DND-41 (cell line): ENCODE measurements at regions not wholly inside any gene's neighbourhood (a gene's known extent, or its start where the extent isn't known, plus 50 kb on each side); places are given as distances from the start of the nearest gene placed in this dataset.

Experiments
- ATAC-seq: fragments of 200-7000 bp; cut with Tn5 transposase; 3 replicates; pipeline ENCODE4 v1.9.1; 2021; ENCODE audit warnings: low read depth; ENCODE audit not compliant: insufficient read depth
- DNase-seq: peaks from one replicate; pipeline ENCODE4 v3.0.0-alpha.2; 2020
- H2AFZ ChIP-seq: 2 replicates; pipeline ENCODE4 v1.6.0; 2012; ENCODE audit warnings: low read depth, low read length
- H3K27ac ChIP-seq: 2 replicates; pipeline ENCODE4 v1.5.1; 2012; ENCODE audit warnings: low read length, inconsistent platforms
- H3K27me3 ChIP-seq: fragments of 200-600 bp; sonication (generic); 2 replicates; pipeline ENCODE4 v1.6.0; 2012; ENCODE audit warnings: low read length, mild to moderate bottlenecking, inconsistent platforms; ENCODE audit not compliant: insufficient read depth, poor library complexity
- H3K36me3 ChIP-seq: 2 replicates; pipeline ENCODE4 v1.5.1; 2012; ENCODE audit warnings: low read length, inconsistent platforms; ENCODE audit not compliant: insufficient read depth
- H3K4me1 ChIP-seq: 2 replicates; pipeline ENCODE4 v1.5.1; 2012; ENCODE audit warnings: mild to moderate bottlenecking, low read length; ENCODE audit not compliant: insufficient read depth
- H3K4me2 ChIP-seq: 2 replicates; pipeline ENCODE4 v1.6.0; 2012; ENCODE audit warnings: mild to moderate bottlenecking, moderate library complexity, low read length, inconsistent platforms; ENCODE audit not compliant: insufficient read depth
- H3K4me3 ChIP-seq, 2 experiments: fragments of 200-600 bp in 1 of 2; shearing (Covaris generic) in 1 of 2; 2 replicates each; pipeline ENCODE4 v1.5.1; 2012 to 2016; ENCODE audit warnings: inconsistent platforms in 2 of 2, low read length in 2 of 2, mild to moderate bottlenecking in 2 of 2, low read depth in 1 of 2, moderate library complexity in 1 of 2
- H3K79me2 ChIP-seq: 2 replicates; pipeline ENCODE4 v1.6.0; 2012; ENCODE audit warnings: low read length, inconsistent platforms; ENCODE audit not compliant: insufficient read depth
- H3K9ac ChIP-seq: 2 replicates; pipeline ENCODE4 v1.6.0; 2012; ENCODE audit warnings: low read depth, mild to moderate bottlenecking, inconsistent platforms, low read length, moderate library complexity
- H3K9me3 ChIP-seq: 2 replicates; pipeline ENCODE4 v1.5.1; 2012; ENCODE audit warnings: low read length, moderate library complexity, mild to moderate bottlenecking, inconsistent platforms; ENCODE audit not compliant: insufficient read depth, severe bottlenecking
- H4K20me1 ChIP-seq: 2 replicates; pipeline ENCODE4 v1.6.0; 2012; ENCODE audit warnings: low read length; ENCODE audit not compliant: insufficient read depth
- EZH2 ChIP-seq: IDR thresholded peaks from 3 replicates; pipeline ENCODE4 v1.6.1; 2012; ENCODE audit warnings: borderline replicate concordance, low read depth, mild to moderate bottlenecking, moderate library complexity, low read length, inconsistent platforms; ENCODE audit not compliant: severe bottlenecking
- TF ChIP-seq, protein P1 (sequence below): IDR thresholded peaks from 2 replicates; pipeline ENCODE4 v1.5.1; 2012; ENCODE audit warnings: borderline replicate concordance, low read length, moderate library complexity, mild to moderate bottlenecking; ENCODE audit not compliant: poor library complexity, severe bottlenecking; ENCODE audit errors: extremely low read depth

DNA sequence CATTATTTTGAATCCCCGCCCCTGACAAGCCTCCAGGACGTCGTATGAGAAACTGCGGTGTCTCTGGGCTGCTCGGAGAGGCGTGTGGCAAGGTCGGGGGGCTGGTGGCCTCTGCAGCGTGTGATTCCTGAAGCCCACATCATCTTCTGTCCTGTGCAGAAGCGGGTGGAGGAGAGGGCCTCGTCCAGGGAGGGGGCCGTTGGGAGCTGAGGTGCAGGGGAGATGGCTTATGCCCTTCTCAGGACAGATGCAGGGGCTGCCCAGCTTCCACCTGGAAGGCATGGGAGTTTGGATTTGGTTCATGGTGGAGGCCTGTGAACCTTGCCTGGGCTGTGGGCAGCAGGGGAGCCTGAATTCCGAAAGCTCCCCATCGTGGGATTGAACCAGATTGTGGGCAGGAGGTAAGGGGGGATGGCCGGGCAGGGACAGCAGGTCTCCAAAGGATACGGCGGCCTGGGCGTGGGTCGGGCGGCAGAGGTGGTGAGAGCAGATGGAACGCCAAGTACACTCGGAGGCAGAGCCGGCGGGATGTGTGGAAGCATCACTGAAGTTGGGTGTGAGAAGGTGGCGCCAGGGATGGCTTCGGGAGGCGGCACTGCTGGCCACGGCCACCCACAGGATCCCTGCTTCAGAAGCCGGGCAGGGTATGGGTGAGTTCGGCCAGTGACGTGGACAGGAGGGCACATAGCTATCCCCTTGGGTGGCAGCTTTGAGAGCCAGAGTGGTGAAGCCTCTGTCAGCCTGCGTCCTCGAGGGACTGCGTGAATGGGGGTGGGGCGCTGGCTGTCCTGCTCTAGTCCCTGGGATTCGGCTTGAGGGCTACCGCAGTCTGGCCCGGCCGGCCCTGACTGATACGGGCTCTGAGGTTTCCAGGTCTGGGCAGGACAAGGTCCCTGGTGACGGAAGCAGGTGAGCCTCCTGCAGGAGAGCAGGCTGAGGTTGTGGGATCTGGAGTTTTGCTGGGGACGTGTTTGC is 76.3 kb upstream of the ADRA2C start:
- H3K9ac ChIP-seq = no peak overlapping the region
- no peak overlapping the region for H3K4me2 ChIP-seq
- no peak overlapping the region for H3K4me3 ChIP-seq
- no peak for ATAC-seq
- no peaks in the 10 kb centered on the region for H3K9me3 ChIP-seq
- peaks cover 7% of the 10 kb centered on the region; the same call in 1 of the 2 replicates for H4K20me1 ChIP-seq
- H3K36me3 ChIP-seq = no peaks in the 10 kb centered on the region
- H3K4me1 ChIP-seq = no peaks in the 10 kb centered on the region
- DNase-seq = no peak
- no peak overlapping the region for H3K27ac ChIP-seq
- no peaks in the 10 kb centered on the region for H3K27me3 ChIP-seq
- no peaks in the 10 kb centered on the region for H3K79me2 ChIP-seq
- no peak overlapping the region for H2AFZ ChIP-seq
- TF ChIP-seq, protein P1, sequence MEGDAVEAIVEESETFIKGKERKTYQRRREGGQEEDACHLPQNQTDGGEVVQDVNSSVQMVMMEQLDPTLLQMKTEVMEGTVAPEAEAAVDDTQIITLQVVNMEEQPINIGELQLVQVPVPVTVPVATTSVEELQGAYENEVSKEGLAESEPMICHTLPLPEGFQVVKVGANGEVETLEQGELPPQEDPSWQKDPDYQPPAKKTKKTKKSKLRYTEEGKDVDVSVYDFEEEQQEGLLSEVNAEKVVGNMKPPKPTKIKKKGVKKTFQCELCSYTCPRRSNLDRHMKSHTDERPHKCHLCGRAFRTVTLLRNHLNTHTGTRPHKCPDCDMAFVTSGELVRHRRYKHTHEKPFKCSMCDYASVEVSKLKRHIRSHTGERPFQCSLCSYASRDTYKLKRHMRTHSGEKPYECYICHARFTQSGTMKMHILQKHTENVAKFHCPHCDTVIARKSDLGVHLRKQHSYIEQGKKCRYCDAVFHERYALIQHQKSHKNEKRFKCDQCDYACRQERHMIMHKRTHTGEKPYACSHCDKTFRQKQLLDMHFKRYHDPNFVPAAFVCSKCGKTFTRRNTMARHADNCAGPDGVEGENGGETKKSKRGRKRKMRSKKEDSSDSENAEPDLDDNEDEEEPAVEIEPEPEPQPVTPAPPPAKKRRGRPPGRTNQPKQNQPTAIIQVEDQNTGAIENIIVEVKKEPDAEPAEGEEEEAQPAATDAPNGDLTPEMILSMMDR = no peak
- no peak for TF ChIP-seq EZH2

DNA sequence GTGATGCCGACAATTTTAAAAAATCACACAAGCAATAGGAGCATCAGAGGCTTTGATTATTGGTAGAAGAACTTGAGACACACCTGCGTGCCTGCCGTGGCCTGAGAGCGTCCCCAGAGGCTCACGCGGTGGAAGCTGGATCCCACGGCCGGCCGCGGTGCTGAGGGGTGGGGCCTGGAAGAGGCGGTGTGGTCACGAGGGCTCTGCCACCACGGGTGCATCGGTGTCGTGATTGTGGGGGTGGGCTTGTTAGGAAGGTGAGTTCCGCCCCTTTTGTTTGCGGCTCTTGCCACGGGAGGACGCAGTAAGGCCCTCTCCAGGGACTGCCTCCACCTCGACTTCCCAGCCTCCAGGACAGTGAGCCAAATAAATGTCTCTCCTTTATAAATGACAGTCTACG is 77.2 kb upstream of the ADRA2C start:
- ATAC-seq (no peak), DNase-seq (no peak)
- no peaks in the 10 kb centered on the region for H3K27me3 ChIP-seq
- H3K36me3 ChIP-seq = no peaks in the 10 kb centered on the region
- no peak overlapping the region for H3K27ac ChIP-seq
- H3K4me3 ChIP-seq = no peak overlapping the region
- no peak overlapping the region for H2AFZ ChIP-seq
- no peak overlapping the region for H3K4me2 ChIP-seq
- H3K4me1 ChIP-seq = no peaks in the 10 kb centered on the region
- no peaks in the 10 kb centered on the region for H3K9me3 ChIP-seq
- TF ChIP-seq EZH2 = no peak
- TF ChIP-seq, protein P1 = no peak
- H3K9ac ChIP-seq = no peak overlapping the region
- H4K20me1 ChIP-seq = peaks cover 7% of the 10 kb centered on the region; the same call in 1 of the 2 replicates
- H3K79me2 ChIP-seq = no peaks in the 10 kb centered on the region

- Histone ChIP-seq H3K4me2 (no peak overlapping the region), H2AFZ (no peak overlapping the region), H3K9ac (no peak overlapping the region), H3K4me1 (no peaks in the 10 kb centered on the region), H4K20me1 (peaks cover 7% of the 10 kb centered on the region; the same call in 1 of the 2 replicates), H3K4me3 (no peak overlapping the region), H3K36me3 (no peaks in the 10 kb centered on the region), H3K9me3 (no peaks in the 10 kb centered on the region), H3K27me3 (no peaks in the 10 kb centered on the region), H3K27ac (no peak overlapping the region), H3K79me2 (no peaks in the 10 kb centered on the region)
- DNase-seq = no peak
- no peak for ATAC-seq
- TF ChIP-seq, protein P1 = no peak
- TF ChIP-seq EZH2 = no peak
Measured at GRCh38 chr4:3688018-3688998, 77.9 kb upstream of the ADRA2C start.
